ENCODE measurements at regions not wholly inside any gene's neighbourhood (a gene's known extent, or its start where the extent isn't known, plus 50 kb on each side); places are given as distances from the start of the nearest gene placed in this dataset.

GRCh38 chr17:21537302-21537701 lies 155.0 kb upstream of the KCNJ18 start:
- no peak for TF ChIP-seq PHF20 (CRISPR knock-in tag; IDR thresholded peaks at IDR 0.05)
- TF ChIP-seq PATZ1 (CRISPR knock-in tag; IDR thresholded peaks at IDR 0.05), result no peak
- TF ChIP-seq SP5 (CRISPR knock-in tag; IDR thresholded peaks at IDR 0.05; ENCODE audit: borderline replicate concordance, low read depth), result no peak
- TF ChIP-seq ZNF609 (CRISPR knock-in tag; IDR thresholded peaks at IDR 0.05; ENCODE audit: borderline replicate concordance), result no peak
- TF ChIP-seq ZNF329 (CRISPR knock-in tag; IDR thresholded peaks at IDR 0.05; ENCODE audit: low read depth), result no peak
- TF ChIP-seq XBP1 (CRISPR knock-in tag; IDR thresholded peaks at IDR 0.05), result no peak
- TF ChIP-seq ZNF280D (CRISPR knock-in tag; IDR thresholded peaks at IDR 0.05), result no peak
- no peak for TF ChIP-seq BCL3 (CRISPR knock-in tag; IDR thresholded peaks at IDR 0.05)
- no peak for TF ChIP-seq ERF (CRISPR knock-in tag; IDR thresholded peaks at IDR 0.05)
- TF ChIP-seq ZIK1 (CRISPR knock-in tag; IDR thresholded peaks at IDR 0.05; ENCODE audit: borderline replicate concordance, low read depth), result no peak
- no peak for TF ChIP-seq KLF15 (CRISPR knock-in tag; IDR thresholded peaks at IDR 0.05; ENCODE audit: borderline replicate concordance)
- no peak for TF ChIP-seq PAWR (CRISPR knock-in tag; IDR thresholded peaks at IDR 0.05; ENCODE audit: borderline replicate concordance)
- no peak for TF ChIP-seq HNRNPL (IDR thresholded peaks at IDR 0.05; ENCODE audit: low read depth, low read length)
- no peak for TF ChIP-seq NCOA5 (CRISPR knock-in tag; IDR thresholded peaks at IDR 0.05)
- Histone ChIP-seq H3K4me3 (replicated peaks in 1 of 3; ENCODE audit: insufficient read depth in 1 of 3, low read depth in 2 of 3, low read length in 3 of 3) (no peak overlapping the region), H3K27ac (ENCODE audit: extremely low read length, insufficient read depth, low read length) (no peak overlapping the region), H2AFZ (ENCODE audit: low read length) (no peak overlapping the region), H3K9ac (ENCODE audit: insufficient read depth, low read depth, low read length) (no peak overlapping the region), H3K4me1 (ENCODE audit: insufficient read depth, low read length) (no peaks in the 10 kb centered on the region), H4K20me1 (ENCODE audit: insufficient read depth, low read length) (no peaks in the 10 kb centered on the region), H3K79me2 (ENCODE audit: insufficient read depth, low read length) (no peaks in the 10 kb centered on the region), H3K36me3 (replicated peaks in 1 of 2; ENCODE audit: control insufficient read depth in 1 of 2, insufficient read depth in 2 of 2, low read length in 2 of 2) (peaks cover 1 to 26% of the 10 kb centered on the region in 2 experiments), H3K9me3 (ENCODE audit: low read length) (0 out of 2 replicates have a peak, but pooled peaks cover 12% of the 10 kb centered on the region), H3K4me2 (ENCODE audit: low read depth, low read length) (no peak overlapping the region), H3K27me3 (ENCODE audit: control insufficient read depth in 1 of 2, insufficient read depth in 2 of 2, low read length in 2 of 2) (no peaks in the 10 kb centered on the region)
- 91% methylated on average over 2 of the region's 2 CpGs for WGBS (ENCODE audit: low lambda C conversion rate)
- FAIRE-seq, result no peak
- no peak for ATAC-seq
- in situ Hi-C loops (cut with HindIII; ENCODE audit: extremely low pct_ligation_motif_present, low pct_unique_long_range_greater_than_20kb), result no loop called here
- intact Hi-C loops (cut with micrococcal nuclease; ENCODE audit: unreplicated experiment), result no loop called here
- no TSS peak for BruUV-seq (replicated peaks)
- ChIA-PET CTCF (ENCODE audit: low intra/inter-chr PET ratio, low total read pairs) (no interaction called here), POLR2A (no interaction called here)
- DNase-seq (ENCODE audit: low spot score), result no peak

Measured in HepG2 (cell line).